Fibroblast of the aortic adventitia (primary cell): ENCODE measurements at regions not wholly inside any gene's neighbourhood (a gene's known extent, or its start where the extent isn't known, plus 50 kb on each side); places are given as distances from the start of the nearest gene placed in this dataset.

ENCODE experiments used
- DNase-seq: peaks from one replicate; pipeline ENCODE4 v3.0.0-alpha.2; 2010; ENCODE audit warnings: low read depth
- H3K4me3 ChIP-seq: 2 replicates; pipeline ENCODE4 v1.5.1; 2011; ENCODE audit warnings: low read depth, mild to moderate bottlenecking, control low read depth, low read length, moderate library complexity
- CTCF ChIP-seq: IDR thresholded peaks from 2 replicates; pipeline ENCODE4 v1.5.1; 2011; ENCODE audit warnings: mild to moderate bottlenecking, low read length, control low read depth, inconsistent platforms; ENCODE audit not compliant: insufficient read depth

- DNase-seq, result peak; percentile 17
- H3K4me3 ChIP-seq, result no peak overlapping the region
- TF ChIP-seq CTCF, result no peak
These were observed 321.4 kb upstream of the LRFN5 start for GRCh38 chr14:41285186-41285748.

GRCh38 chr14:41280745-41281144, 325.9 kb upstream of the LRFN5 start:
- no peak for TF ChIP-seq CTCF
- peak; percentile 22 for DNase-seq
- H3K4me3 ChIP-seq, result no peak overlapping the region

GRCh38 chr14:41277450-41277849, 329.2 kb upstream of the LRFN5 start:
- no peak for TF ChIP-seq CTCF
- no peak for DNase-seq
- no peak overlapping the region for H3K4me3 ChIP-seq

GRCh38 chr14:41257476-41257875, 349.2 kb upstream of the LRFN5 start:
- DNase-seq, result no peak
- no peak for TF ChIP-seq CTCF
- H3K4me3 ChIP-seq, result no peak overlapping the region

- DNase-seq, result no peak
- TF ChIP-seq CTCF, result no peak
- H3K4me3 ChIP-seq, result no peak overlapping the region
These were observed 371.2 kb upstream of the LRFN5 start for GRCh38 chr14:41235466-41235865.

GRCh38 chr14:41230683-41231082, 376.0 kb upstream of the LRFN5 start:
- no peak for TF ChIP-seq CTCF
- DNase-seq, result no peak
- H3K4me3 ChIP-seq, result no peak overlapping the region

GRCh38 chr14:41229824-41230223, 376.9 kb upstream of the LRFN5 start:
- H3K4me3 ChIP-seq, result no peak overlapping the region
- TF ChIP-seq CTCF, result no peak
- DNase-seq, result no peak
